ENCODE measurements at regions not wholly inside any gene's neighbourhood (a gene's known extent, or its start where the extent isn't known, plus 50 kb on each side); places are given as distances from the start of the nearest gene placed in this dataset.

- Histone ChIP-seq H4K20me1 (ENCODE audit: insufficient read depth, low read length) (no peaks in the 10 kb centered on the region), H3K27ac (ENCODE audit: extremely low read length, insufficient read depth, low read length) (no peak overlapping the region), H3K9ac (ENCODE audit: insufficient read depth, low read depth, low read length) (no peak overlapping the region), H3K79me2 (ENCODE audit: insufficient read depth, low read length) (no peaks in the 10 kb centered on the region), H3K4me1 (ENCODE audit: insufficient read depth, low read length) (no peaks in the 10 kb centered on the region), H3K27me3 (ENCODE audit: control insufficient read depth in 1 of 2, insufficient read depth in 2 of 2, low read length in 2 of 2) (no peaks in the 10 kb centered on the region), H3K9me3 (ENCODE audit: low read length) (no peaks in the 10 kb centered on the region), H3K4me3 (replicated peaks in 1 of 3; ENCODE audit: insufficient read depth in 1 of 3, low read depth in 2 of 3, low read length in 3 of 3) (no peak overlapping the region), H2AFZ (ENCODE audit: low read length) (no peak overlapping the region), H3K4me2 (ENCODE audit: low read depth, low read length) (no peak overlapping the region), H3K36me3 (replicated peaks in 1 of 2; ENCODE audit: control insufficient read depth in 1 of 2, insufficient read depth in 2 of 2, low read length in 2 of 2) (no peaks in the 10 kb centered on the region)
- FAIRE-seq (no peak), ATAC-seq (no peak), DNase-seq (ENCODE audit: low spot score) (no peak)
- POLR2A ChIA-PET, result no interaction called here
- TF ChIP-seq ARNTL (CRISPR knock-in tag; IDR thresholded peaks at IDR 0.05) (no peak), RFX3 (CRISPR knock-in tag; IDR thresholded peaks at IDR 0.05) (no peak), BCLAF1 (IDR thresholded peaks at IDR 0.05) (no peak), SATB2 (CRISPR knock-in tag; IDR thresholded peaks at IDR 0.05) (no peak), ZMYM2 (CRISPR knock-in tag; IDR thresholded peaks at IDR 0.05) (no peak), MTF1 (CRISPR knock-in tag; IDR thresholded peaks at IDR 0.05) (no peak), ZFP82 (CRISPR knock-in tag; IDR thresholded peaks at IDR 0.05; ENCODE audit: borderline replicate concordance) (no peak)
- BruUV-seq (replicated peaks), result no TSS peak
- CTCF ChIA-PET (ENCODE audit: low intra/inter-chr PET ratio, low total read pairs), result no interaction called here
- in situ Hi-C loops (cut with HindIII; ENCODE audit: extremely low pct_ligation_motif_present, low pct_unique_long_range_greater_than_20kb), result no loop called here
- WGBS (ENCODE audit: low lambda C conversion rate), result 15% methylated on average over 6 of the region's 6 CpGs
- intact Hi-C loops (cut with micrococcal nuclease; ENCODE audit: unreplicated experiment), result no loop called here
Observed at GRCh38 chr21:35491920-35492678, 443.0 kb upstream of the RUNX1 start.

Data from HepG2 (cell line).